ENCODE measurements at regions not wholly inside any gene's neighbourhood (a gene's known extent, or its start where the extent isn't known, plus 50 kb on each side); places are given as distances from the start of the nearest gene placed in this dataset.

GRCh38 chr9:101902051-101902450 is 163.6 kb upstream of the GRIN3A start:
- TF ChIP-seq ZNF274 (IDR thresholded peaks at IDR 0.05; ENCODE audit: low read depth, low read length): no peak
- TF ChIP-seq SUZ12 (IDR thresholded peaks at IDR 0.05; ENCODE audit: extremely low read depth, insufficient read depth, insufficient read length): no peak

All from NT2/D1 (cell line).